Left colon (tissue), 2 donors: ENCODE measurements at regions not wholly inside any gene's neighbourhood (a gene's known extent, or its start where the extent isn't known, plus 50 kb on each side); places are given as distances from the start of the nearest gene placed in this dataset.
"Not testable (repeated sequence)": the region's sequence is repeated elsewhere in the genome, so short reads cannot be mapped to it uniquely, and the experiment has no call there.

ENCODE experiments used
- ATAC-seq: fragments of 200-7000 bp; cut with Tn5 transposase; one replicate; pipeline ENCODE4 v1.9.1; 2020; ENCODE audit warnings: mild to moderate bottlenecking, moderate library complexity
- DNase-seq, 2 donors: peaks; one replicate each; pipeline ENCODE4 v3.0.0-alpha.2; 2020
- intact Hi-C, 2 donors: fragments of 100-400 bp; cut with DNase I in 1 of 2; cut with micrococcal nuclease in 1 of 2; formaldehyde crosslinking; loops; one replicate each; pipeline versions ENCODE4 v1.11.2 to v1.14.0; 2022; cut with DNase I, micrococcal nuclease
- donor health status: DM: no; HTN: no; CAD: no.
- donor health status: DM: yes; HTN: yes; CAD: no.

- ATAC-seq, DNase-seq, intact Hi-C loops: not testable (repeated sequence)
These were observed 383.6 kb upstream of the MAF start for GRCh38 chr16:79984149-79984548.

- intact Hi-C loops: no loop called here
- ATAC-seq: no peak
These were observed 382.3 kb upstream of the MAF start for GRCh38 chr16:79982862-79983261.

GRCh38 chr16:79982361-79982760 lies 381.8 kb upstream of the MAF start:
- ATAC-seq (no peak), DNase-seq (no peak)
- intact Hi-C loops: no loop called here

More at GRCh38 chr16:79982862-79983261, 382.3 kb upstream of the MAF start:
- DNase-seq: no peak

DNA sequence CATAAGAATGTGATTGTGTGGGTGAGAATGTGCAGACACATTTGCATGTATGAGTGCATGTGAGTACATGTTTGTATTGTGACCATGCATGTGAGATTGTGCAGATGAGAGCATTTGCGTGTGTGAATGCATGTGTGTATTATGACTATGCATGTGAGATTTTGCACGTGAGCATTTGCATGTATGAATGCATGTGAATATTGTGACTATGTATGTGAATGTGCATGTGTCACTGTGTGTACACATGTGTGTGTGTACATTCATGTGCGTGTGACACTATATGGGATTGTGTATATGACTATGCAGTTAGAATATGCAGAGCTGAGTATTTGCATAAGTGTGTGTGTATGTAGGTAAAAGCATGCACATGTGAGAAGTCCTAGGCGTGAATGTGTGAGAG lies 381.3 kb upstream of the MAF start:
- intact Hi-C loops: no loop called here
- ATAC-seq (no peak), DNase-seq (no peak)

GRCh38 chr16:79980650-79981521 lies 380.3 kb upstream of the MAF start:
- intact Hi-C loops: no loop called here
- DNase-seq (no peak), ATAC-seq (no peak)

GRCh38 chr16:79977940-79978836 lies 377.7 kb upstream of the MAF start:
- no peak for DNase-seq
- no peak for ATAC-seq
- intact Hi-C loops: no loop called here

DNA sequence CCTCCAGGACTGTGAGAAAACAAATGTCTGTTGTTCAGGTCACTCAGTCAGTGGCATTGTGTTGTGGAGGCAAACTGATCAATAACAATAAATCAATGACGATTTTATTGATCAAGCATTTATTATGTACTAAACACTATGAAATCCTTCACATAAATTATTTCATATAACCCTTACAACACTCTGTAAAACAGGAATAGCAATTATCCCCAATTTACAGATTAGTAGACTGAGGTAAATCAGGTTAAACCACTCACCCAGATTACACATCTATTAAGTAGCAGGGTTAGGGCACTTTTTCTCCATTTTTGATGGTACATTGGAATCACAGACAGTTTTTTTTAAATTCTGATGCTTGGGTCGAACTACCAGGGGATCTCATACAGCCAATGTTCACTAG lies 372.8 kb upstream of the MAF start:
- ATAC-seq: no peak
- intact Hi-C loops: no loop called here
- DNase-seq: no peak

GRCh38 chr16:79972053-79972704 lies 371.6 kb upstream of the MAF start:
- DNase-seq (no peak), ATAC-seq (no peak)
- intact Hi-C loops: no loop called here

GRCh38 chr16:79971237-79971572 lies 370.7 kb upstream of the MAF start:
- no peak for DNase-seq
- no peak for ATAC-seq
- intact Hi-C loops: no loop called here

DNA sequence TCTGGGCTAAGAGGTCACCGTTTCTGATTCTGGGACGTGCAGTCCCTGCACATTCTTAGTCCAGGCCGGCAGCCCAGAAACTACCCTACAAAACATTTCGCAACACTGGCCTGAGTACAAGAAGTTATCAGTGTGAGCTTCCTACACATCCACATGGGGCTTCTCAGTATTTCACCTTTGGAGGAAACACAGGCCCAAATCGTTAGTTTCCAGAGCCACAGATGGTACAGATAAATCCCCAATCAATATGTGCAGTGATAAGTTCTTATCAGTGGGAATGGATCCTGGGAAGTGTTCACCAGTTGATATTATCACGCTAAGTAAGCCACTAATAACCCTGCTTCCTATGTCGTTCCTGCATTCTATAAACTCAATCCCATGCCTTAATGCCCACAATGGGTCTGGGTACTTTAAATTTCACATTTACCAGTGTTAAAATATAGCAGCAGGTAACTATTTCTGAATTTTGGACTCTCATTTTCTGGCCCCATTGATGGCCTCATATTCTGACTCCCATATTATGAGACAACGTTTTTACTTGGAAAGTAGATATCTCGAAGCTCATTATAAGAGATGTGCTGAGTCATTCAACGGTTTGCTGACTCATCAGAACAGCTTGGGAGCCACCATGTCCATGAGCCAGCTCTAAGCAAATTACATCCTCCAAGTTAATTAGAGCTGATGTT lies 370.2 kb upstream of the MAF start:
- ATAC-seq (no peak), DNase-seq (no peak)
- intact Hi-C loops: no loop called here

GRCh38 chr16:79970087-79970486 lies 369.6 kb upstream of the MAF start:
- intact Hi-C loops: no loop called here
- ATAC-seq: no peak
- DNase-seq: no peak

DNA sequence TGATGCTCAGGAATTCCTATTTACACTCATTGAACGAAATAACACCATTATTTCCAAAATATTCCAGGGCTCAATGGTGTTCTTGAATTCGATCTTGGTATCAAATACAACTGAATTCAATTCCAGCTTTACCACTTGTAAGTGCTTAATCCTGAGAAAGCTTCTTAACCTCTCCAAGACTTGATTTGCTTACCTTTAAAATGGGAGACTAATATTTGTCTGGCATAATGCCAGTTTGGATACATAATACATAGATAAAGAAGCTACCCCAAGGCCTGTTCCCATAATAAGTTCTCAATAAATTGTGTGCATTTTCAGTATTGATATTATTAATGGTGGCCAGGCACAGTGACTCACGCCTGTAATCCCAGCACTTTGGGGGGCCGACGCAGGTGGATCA lies 368.9 kb upstream of the MAF start:
- intact Hi-C loops: no loop called here
- ATAC-seq (no peak), DNase-seq (no peak)

- DNase-seq: no peak
- intact Hi-C loops: no loop called here
These were observed 365.7 kb upstream of the MAF start for GRCh38 chr16:79966226-79966625.

DNA sequence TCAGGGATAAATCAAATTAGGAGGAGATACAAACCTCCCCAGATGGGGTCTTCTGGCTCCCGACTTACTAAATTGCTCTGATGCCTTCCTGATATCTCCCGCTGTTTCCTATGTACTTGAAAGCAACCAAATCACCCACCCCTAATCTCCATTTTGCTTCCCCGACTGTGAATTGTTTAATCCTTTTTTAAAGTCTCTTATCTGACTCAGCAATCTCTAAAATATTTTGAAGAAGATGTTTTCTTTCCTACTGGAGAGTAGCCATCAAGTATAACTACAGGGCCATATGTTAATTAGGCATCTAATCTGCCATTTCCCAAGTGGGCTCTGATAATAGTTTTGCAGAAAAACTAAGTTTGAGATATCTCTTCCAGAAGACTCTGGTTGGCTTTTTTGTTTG lies 365.2 kb upstream of the MAF start:
- ATAC-seq (no peak), DNase-seq (no peak)
- intact Hi-C loops: no loop called here

More at GRCh38 chr16:79966226-79966625, 365.7 kb upstream of the MAF start:
- ATAC-seq: no peak

DNA sequence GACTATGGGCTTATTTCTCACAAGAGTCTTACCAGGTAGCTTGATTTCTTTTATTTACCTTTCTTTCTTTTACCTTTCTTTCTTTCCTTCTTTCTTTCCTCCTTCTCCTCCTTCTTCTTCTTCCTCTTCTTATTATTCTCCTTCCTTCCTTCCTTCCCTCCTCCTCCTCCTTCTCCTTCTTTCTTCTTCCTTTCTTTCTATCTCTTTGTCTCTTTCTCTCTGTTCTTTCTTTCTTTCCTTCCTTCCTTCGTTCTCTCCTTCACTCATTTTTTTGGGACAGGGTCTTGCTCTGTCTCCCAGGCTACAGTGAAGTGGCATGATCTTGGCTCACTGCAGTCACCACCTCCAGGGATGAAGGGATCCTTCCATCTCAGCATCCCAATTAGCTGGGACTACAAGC lies 363.6 kb upstream of the MAF start:
- intact Hi-C loops: no loop called here
- no peak for ATAC-seq
- DNase-seq: no peak

- ATAC-seq: no peak
- DNase-seq: no peak
- intact Hi-C loops: no loop called here
These were observed 362.4 kb upstream of the MAF start for GRCh38 chr16:79962962-79963361.

DNA sequence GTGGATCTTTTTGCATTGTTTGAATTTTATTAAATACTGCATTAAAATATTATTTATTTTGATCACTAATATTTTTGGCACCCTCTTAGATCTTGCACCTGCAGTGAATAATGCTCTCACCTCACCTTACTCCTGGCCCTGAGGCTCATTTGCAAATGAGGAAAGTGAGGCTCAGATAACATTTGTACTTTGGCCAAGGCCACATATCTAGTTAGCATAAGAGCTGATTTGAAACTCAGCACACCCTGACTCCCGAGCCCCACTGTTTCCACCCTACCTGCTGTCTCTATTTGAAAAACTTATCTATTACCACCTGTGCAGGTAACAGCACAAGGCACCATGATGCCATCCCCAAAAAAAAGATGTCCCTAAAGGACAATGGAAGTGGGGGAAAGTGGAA lies 358.7 kb upstream of the MAF start:
- intact Hi-C loops: no loop called here
- ATAC-seq: no peak
- no peak for DNase-seq

DNA sequence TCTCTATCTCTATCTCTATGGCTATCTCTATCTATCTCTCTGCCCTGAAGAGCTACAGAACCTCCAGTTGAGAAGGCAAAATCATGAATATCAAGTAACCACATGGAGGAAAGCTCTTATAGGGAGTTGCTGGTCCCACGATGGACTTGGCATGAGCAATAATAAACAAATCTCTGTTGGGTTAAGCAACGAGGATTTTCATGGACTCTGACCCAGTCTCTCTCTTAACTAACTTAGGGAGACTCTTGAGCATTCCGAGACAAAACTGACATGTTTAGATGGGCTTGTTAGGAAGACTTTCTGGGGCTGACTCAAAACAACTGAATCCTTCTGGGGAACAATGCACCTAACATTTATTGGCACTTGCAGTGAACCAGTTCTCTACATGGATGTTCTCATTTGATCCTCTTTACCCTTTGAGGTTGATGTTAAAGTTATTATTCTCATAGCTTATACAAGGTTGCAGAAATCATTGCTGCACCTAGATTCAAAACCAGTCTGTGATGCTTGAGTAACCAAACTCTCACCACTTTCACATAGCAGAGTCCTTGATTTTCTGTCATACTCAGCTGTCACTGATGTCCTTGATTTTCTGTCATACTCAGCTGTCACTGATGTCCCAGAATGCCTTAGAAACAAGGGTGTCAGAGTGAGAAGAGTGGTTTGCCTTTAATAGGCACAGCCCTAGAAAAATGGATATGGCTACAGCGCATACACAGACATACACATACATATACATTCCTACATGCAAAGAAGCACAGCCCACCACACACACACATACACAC lies 354.6 kb upstream of the MAF start:
- DNase-seq (no peak), ATAC-seq (no peak)
- intact Hi-C loops: no loop called here
